ENCODE measurements at regions not wholly inside any gene's neighbourhood (a gene's known extent, or its start where the extent isn't known, plus 50 kb on each side); places are given as distances from the start of the nearest gene placed in this dataset.

GRCh38 chr7:81638198-81638597 is 131.6 kb downstream of the HGF start:
- TF ChIP-seq CTCF (IDR thresholded peaks at IDR 0.05) (no peak), EP300 (IDR thresholded peaks at IDR 0.05) (no peak)

Measured in ovary (tissue), 3 donors.